ENCODE measurements at regions not wholly inside any gene's neighbourhood (a gene's known extent, or its start where the extent isn't known, plus 50 kb on each side); places are given as distances from the start of the nearest gene placed in this dataset.

DNA sequence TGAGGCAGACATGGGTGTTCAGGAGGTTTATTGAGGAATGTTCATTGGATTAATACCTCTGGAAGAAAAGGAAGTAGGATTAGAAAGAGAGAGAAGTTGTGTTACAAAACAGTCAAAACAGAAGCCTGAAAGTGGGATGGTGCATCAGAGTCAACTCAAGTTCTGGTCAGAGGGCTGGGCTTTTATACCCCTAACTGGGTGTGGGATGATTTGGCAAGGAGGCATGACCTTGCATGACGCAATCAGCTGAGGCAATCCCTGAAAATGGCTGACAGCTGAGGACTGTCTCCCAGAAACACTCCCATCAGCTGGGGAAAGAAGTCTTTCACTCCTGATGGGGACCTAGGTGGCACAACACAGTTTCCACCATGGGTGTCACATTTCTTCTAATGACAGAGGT, 818.2 kb downstream of the SATB2 start:
- DNase-seq (ENCODE audit: low spot score): no peak
- TF ChIP-seq, protein P1, sequence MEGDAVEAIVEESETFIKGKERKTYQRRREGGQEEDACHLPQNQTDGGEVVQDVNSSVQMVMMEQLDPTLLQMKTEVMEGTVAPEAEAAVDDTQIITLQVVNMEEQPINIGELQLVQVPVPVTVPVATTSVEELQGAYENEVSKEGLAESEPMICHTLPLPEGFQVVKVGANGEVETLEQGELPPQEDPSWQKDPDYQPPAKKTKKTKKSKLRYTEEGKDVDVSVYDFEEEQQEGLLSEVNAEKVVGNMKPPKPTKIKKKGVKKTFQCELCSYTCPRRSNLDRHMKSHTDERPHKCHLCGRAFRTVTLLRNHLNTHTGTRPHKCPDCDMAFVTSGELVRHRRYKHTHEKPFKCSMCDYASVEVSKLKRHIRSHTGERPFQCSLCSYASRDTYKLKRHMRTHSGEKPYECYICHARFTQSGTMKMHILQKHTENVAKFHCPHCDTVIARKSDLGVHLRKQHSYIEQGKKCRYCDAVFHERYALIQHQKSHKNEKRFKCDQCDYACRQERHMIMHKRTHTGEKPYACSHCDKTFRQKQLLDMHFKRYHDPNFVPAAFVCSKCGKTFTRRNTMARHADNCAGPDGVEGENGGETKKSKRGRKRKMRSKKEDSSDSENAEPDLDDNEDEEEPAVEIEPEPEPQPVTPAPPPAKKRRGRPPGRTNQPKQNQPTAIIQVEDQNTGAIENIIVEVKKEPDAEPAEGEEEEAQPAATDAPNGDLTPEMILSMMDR (IDR thresholded peaks at IDR 0.05; ENCODE audit: borderline replicate concordance, control extremely low read depth, extremely low read depth, insufficient read depth, missing control alignments): no peak
- in situ Hi-C loops (cut with MboI; ENCODE audit: low sequenced_read_pairs, unreplicated experiment): no loop called here

DNA sequence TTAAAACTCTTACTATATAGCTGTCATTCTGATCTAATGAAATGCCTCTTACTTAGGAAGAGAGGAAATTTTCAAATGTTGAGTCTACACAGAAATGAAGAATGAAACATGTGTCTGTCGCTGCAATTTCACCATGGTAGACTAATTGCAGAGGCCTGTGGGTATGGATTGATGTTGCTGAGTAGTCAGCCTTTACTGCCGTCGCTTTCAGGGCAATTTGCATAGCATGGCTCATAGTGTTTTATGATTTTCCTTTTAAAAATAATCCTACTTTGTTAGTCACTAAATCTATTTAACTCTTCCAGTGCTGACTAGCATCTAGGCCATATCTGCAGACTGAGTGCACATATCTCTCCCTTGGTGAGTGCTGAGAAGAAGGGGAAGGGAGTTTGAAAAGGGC, 819.2 kb downstream of the SATB2 start:
- in situ Hi-C loops (cut with MboI; ENCODE audit: low sequenced_read_pairs, unreplicated experiment): no loop called here
- DNase-seq (ENCODE audit: low spot score): no peak
- TF ChIP-seq, protein P1 (IDR thresholded peaks at IDR 0.05; ENCODE audit: borderline replicate concordance, control extremely low read depth, extremely low read depth, insufficient read depth, missing control alignments): no peak

DNA sequence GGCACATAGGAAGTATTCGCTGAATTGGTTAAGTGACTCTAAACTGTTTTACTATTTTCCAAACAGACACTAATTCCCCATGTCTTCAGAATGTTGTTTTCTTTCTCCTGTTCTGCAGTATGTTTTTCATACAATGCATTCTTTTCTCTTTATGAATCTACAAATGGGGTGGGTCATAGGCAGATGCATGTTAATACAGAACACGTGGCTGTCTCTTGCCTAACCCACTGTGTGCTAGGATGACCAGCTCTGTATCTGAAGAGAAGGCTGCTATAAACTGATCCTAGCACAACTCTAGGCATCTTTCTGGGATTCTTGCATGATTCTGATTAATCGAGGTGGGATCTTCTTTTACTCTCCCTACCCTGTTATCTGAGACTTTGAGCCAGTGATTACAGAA, 826.0 kb downstream of the PLCL1 start:
- no peak for DNase-seq (ENCODE audit: low spot score)
- in situ Hi-C loops (cut with MboI; ENCODE audit: low sequenced_read_pairs, unreplicated experiment): no loop called here
- TF ChIP-seq, protein P1 (IDR thresholded peaks at IDR 0.05; ENCODE audit: borderline replicate concordance, control extremely low read depth, extremely low read depth, insufficient read depth, missing control alignments): no peak

DNA sequence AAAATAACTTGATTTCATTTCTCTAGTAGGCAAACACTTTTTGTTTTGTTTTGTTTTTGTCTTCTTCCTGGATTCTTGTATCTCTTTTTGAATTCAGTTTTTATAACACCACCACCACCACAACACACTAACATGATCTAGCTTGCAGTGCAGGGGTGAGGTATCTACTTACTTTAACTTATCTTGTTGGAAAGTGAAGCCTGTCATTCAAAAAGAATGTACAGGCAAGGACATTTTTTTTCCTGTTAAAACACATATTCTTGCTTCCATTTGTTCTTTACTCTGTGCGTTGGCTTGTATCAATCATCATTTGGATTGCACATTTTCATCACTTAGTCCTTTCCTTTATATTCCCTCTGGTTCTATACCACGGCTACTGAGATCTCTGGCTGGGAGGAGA, 824.2 kb downstream of the PLCL1 start:
- TF ChIP-seq, protein P1 (IDR thresholded peaks at IDR 0.05; ENCODE audit: borderline replicate concordance, control extremely low read depth, extremely low read depth, insufficient read depth, missing control alignments): no peak
- in situ Hi-C loops (cut with MboI; ENCODE audit: low sequenced_read_pairs, unreplicated experiment): no loop called here
- DNase-seq (ENCODE audit: low spot score): no peak

DNA sequence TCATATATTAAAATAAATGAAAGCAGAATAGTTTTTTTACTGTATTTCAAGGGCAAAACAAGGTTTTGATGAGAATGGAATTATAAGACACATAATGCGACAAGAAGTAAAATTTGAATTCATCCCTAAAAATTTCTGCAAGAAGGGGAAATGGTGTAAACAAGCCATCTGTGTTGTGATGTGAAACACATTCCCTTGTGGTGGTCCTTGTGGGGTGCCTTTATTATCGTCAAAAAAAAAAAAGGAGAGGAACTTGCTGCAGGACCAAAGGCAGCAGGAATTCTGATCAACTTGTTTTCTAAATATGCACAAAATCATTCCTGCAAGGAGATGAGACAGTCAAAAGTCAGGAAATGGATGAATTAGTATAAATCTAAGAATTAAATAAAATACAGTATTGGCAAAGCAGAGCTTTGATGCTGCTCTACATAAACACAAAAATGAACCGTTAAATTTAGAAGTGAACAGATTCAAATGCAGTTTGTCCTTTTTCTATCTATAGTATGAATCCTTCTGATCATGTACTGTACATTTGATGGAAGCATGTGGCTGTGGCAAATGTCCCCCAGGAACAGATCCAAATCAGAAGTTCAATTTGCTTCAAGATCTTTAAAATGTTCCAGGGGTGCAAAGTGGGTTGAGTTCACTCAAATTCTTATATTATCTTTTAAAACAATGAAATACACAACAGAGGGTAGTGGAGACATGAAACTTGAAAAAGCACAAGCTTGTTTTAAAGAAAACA, 818.8 kb downstream of the PLCL1 start:
- in situ Hi-C loops (cut with MboI; ENCODE audit: low sequenced_read_pairs, unreplicated experiment): no loop called here

DNA sequence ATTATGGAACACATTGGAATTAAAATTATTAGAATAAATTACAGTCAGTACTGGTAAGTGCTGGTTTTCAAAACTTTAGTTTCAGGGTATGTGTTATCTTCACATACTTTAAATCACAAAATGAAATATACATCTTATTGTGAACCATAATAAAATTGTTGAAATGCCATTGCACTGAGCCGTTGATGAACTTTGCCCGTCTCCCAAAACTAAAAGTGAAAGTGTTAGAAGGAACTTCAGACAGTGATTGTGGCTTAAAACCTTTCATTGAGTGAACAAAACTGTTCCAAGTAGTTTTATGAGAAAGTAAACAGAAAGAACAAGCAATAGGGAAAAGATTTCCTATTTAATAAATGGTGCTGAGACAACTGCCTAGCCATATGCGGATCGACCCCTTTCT, 811.6 kb downstream of the PLCL1 start:
- in situ Hi-C loops (cut with MboI; ENCODE audit: low sequenced_read_pairs, unreplicated experiment): no loop called here
- no peak for DNase-seq (ENCODE audit: low spot score)
- TF ChIP-seq, protein P1 (IDR thresholded peaks at IDR 0.05; ENCODE audit: borderline replicate concordance, control extremely low read depth, extremely low read depth, insufficient read depth, missing control alignments): no peak

More for the DNA sequence above, 818.8 kb downstream of the PLCL1 start:
- TF ChIP-seq, protein P1 (IDR thresholded peaks at IDR 0.05; ENCODE audit: borderline replicate concordance, control extremely low read depth, extremely low read depth, insufficient read depth, missing control alignments): no peak
- DNase-seq (ENCODE audit: low spot score): no peak
